K562 (cell line): ENCODE measurements at regions not wholly inside any gene's neighbourhood (a gene's known extent, or its start where the extent isn't known, plus 50 kb on each side); places are given as distances from the start of the nearest gene placed in this dataset.

Experiments
- ATAC-seq: fragments of 200-7000 bp; cut with Tn5 transposase; 3 replicates; pipeline ENCODE4 v1.9.1; 2020; ENCODE audit warnings: moderate library complexity
- BruUV-seq: library from RNA; stranded (reverse); fragments of 400-500 nt; replicated peaks from 2 replicates; lab custom pipeline; 2021; lab: Mats Ljungman, UMichigan
- CTCF ChIA-PET: fragments of 300-600 bp; formaldehyde crosslinking; extraction: SDS; loops from one replicate; lab custom pipeline; 2021; ENCODE audit warnings: low intra/inter-chr PET ratio; lab: Yijun Ruan, JAX
- POLR2A ChIA-PET: fragments of 300-600, 350-650 bp; sonication (Branson Sonifier 250); formaldehyde crosslinking; extraction: SDS; loops from one replicate; lab custom pipeline; 2021; ENCODE audit warnings: antibody characterized with exemption, inconsistent platforms; lab: Yijun Ruan, JAX
- DNase-seq, 4 experiments: peaks; one replicate each; pipeline versions ENCODE4 v3.0.0 to v3.0.0-alpha.2; 2011 to 2018; ENCODE audit warnings: low spot score in 3 of 4, mixed read lengths in 3 of 4; ENCODE audit errors: extremely low read depth in 1 of 4
- FAIRE-seq: peaks from 2 replicates; lab custom pipeline; 2011; peaks lifted over from hg19 to GRCh38; lab: Jason Lieb, UNC
- H2AFZ ChIP-seq: 2 replicates; pipeline ENCODE4 v1.6.0; 2011; ENCODE audit warnings: low read depth, low read length, control low read depth, inconsistent platforms
- H3K27ac ChIP-seq: fragments of 200-600 bp; 3 replicates; pipeline ENCODE4 v1.8.0; 2011; ENCODE audit warnings: low read depth, mild to moderate bottlenecking, control low read depth, inconsistent platforms, low read length, moderate library complexity, mixed read lengths; ENCODE audit errors: extremely low read depth
- H3K27me3 ChIP-seq, 2 experiments: fragments of 300-600 bp in 1 of 2; 2 replicates in 1 of 2; 3 replicates in 1 of 2; pipeline versions ENCODE4 v1.6.0 to v1.8.0; 2011; ENCODE audit warnings: inconsistent platforms in 2 of 2, low read length in 2 of 2, mild to moderate bottlenecking in 1 of 2, mixed read lengths in 1 of 2, moderate library complexity in 1 of 2; ENCODE audit not compliant: control insufficient read depth in 2 of 2, insufficient read depth in 2 of 2
- H3K36me3 ChIP-seq: fragments of 300-600 bp; 3 replicates; pipeline ENCODE4 v1.8.0; 2011; ENCODE audit warnings: mild to moderate bottlenecking, low read length, inconsistent platforms; ENCODE audit not compliant: control insufficient read depth, insufficient read depth
- H3K4me1 ChIP-seq, 2 experiments: fragments of 200-600 bp in 1 of 2; replicated peaks in 1 of 2; 2 replicates in 1 of 2; 3 replicates in 1 of 2; pipeline versions ENCODE4 v1.5.1 to v1.8.0; 2011; ENCODE audit warnings: inconsistent platforms in 2 of 2, low read length in 2 of 2, mild to moderate bottlenecking in 1 of 2, mixed read lengths in 1 of 2, moderate library complexity in 1 of 2; ENCODE audit not compliant: control insufficient read depth in 2 of 2, insufficient read depth in 2 of 2
- H3K4me2 ChIP-seq: 2 replicates; pipeline ENCODE4 v1.6.1; 2011; ENCODE audit warnings: low read length, control low read depth, inconsistent platforms, mixed read lengths; ENCODE audit not compliant: insufficient read depth
- H3K4me3 ChIP-seq: fragments of 200-600 bp; sonication (generic), shearing (Covaris generic); 2 replicates; pipeline ENCODE4 v1.5.1; 2016; ENCODE audit warnings: control low read depth, inconsistent platforms
- H3K79me2 ChIP-seq: fragments of 200-600 bp; 3 replicates; pipeline ENCODE4 v1.8.0; 2011; ENCODE audit warnings: low read length, inconsistent platforms; ENCODE audit not compliant: control insufficient read depth, insufficient read depth
- H3K9ac ChIP-seq, 2 experiments: 2 replicates each; pipeline versions ENCODE4 v1.6.0 to v1.6.1; 2011; ENCODE audit warnings: low read depth in 2 of 2, low read length in 2 of 2, control low read depth in 1 of 2, inconsistent platforms in 1 of 2, mild to moderate bottlenecking in 1 of 2, mixed read lengths in 1 of 2; ENCODE audit not compliant: insufficient read depth in 1 of 2
- H3K9me1 ChIP-seq: one replicate; pipeline ENCODE4 v1.6.0; 2011; ENCODE audit warnings: inconsistent platforms, mild to moderate bottlenecking, low read length, moderate library complexity; ENCODE audit not compliant: control insufficient read depth, insufficient read depth
- H3K9me3 ChIP-seq: replicated peaks from 2 replicates; pipeline ENCODE4 v1.5.1; 2011; ENCODE audit warnings: low read depth, low read length, inconsistent platforms; ENCODE audit not compliant: control insufficient read depth, insufficient read depth
- H4K20me1 ChIP-seq: replicated peaks from 2 replicates; pipeline ENCODE4 v1.6.1; 2011; ENCODE audit warnings: low read length, inconsistent platforms, mixed read lengths; ENCODE audit not compliant: control insufficient read depth, insufficient read depth
- BRD4 ChIP-seq: fragments of 200-600 bp; sonication (generic); IDR thresholded peaks from 2 replicates; pipeline ENCODE4 v1.6.1; 2017; ENCODE audit warnings: inconsistent platforms
- CBFA2T3 ChIP-seq: fragments of 450-650 bp; IDR thresholded peaks from 2 replicates; pipeline ENCODE4 v1.6.1; 2017
- CHCHD3 ChIP-seq: fragments of 250-450 bp; sonication (Bioruptor Pico); IDR thresholded peaks from 2 replicates; pipeline ENCODE4 v2.1.2; 2022; ENCODE audit warnings: mild to moderate bottlenecking
- DPF2 ChIP-seq: fragments of 450-650 bp; IDR thresholded peaks from 2 replicates; pipeline ENCODE4 v1.6.1; 2016
- EP300 ChIP-seq: IDR thresholded peaks from 2 replicates; pipeline ENCODE4 v1.6.1; 2012; ENCODE audit warnings: low read length, improper control_type of control experiment
- ETS2 ChIP-seq: IDR thresholded peaks from 2 replicates; pipeline ENCODE4 v1.6.1; 2016; ENCODE audit warnings: borderline replicate concordance, missing genetic modification characterization, mild to moderate bottlenecking, moderate library complexity, missing compliant biosample characterization; ENCODE audit not compliant: poor library complexity, severe bottlenecking
- GTF2E2 ChIP-seq: fragments of 200-800 bp; sonication (Bioruptor generic); IDR thresholded peaks from 2 replicates; pipeline ENCODE4 v1.6.1; 2016; ENCODE audit warnings: missing genetic modification characterization, missing compliant biosample characterization
- HCFC1 ChIP-seq: IDR thresholded peaks from 2 replicates; pipeline ENCODE4 v1.6.1; 2012; ENCODE audit warnings: low read depth, low read length, improper control_type of control experiment
- MTA2 ChIP-seq: fragments of 450-650 bp; IDR thresholded peaks from 2 replicates; pipeline ENCODE4 v1.6.1; 2016; ENCODE audit warnings: low read depth
- POU5F1 ChIP-seq: fragments of 150-350 bp; IDR thresholded peaks from 2 replicates; pipeline ENCODE4 v1.6.1; 2014; ENCODE audit warnings: borderline replicate concordance, low read length, low read depth, mild to moderate bottlenecking; ENCODE audit not compliant: partially characterized antibody
- RAD51 ChIP-seq: fragments of 450-650 bp; IDR thresholded peaks from 2 replicates; pipeline ENCODE4 v1.7.1; 2016; ENCODE audit warnings: low read depth, mild to moderate bottlenecking, borderline replicate concordance
- ZFPM2 ChIP-seq: fragments of 250-450 bp; sonication (Bioruptor Pico); IDR thresholded peaks from 2 replicates; pipeline ENCODE4 v1.5.1; 2022; ENCODE audit warnings: mild to moderate bottlenecking
- ZNF668 ChIP-seq: fragments of 250-450 bp; sonication (Bioruptor Pico); IDR thresholded peaks from 2 replicates; pipeline ENCODE4 v1.8.0; 2022; ENCODE audit warnings: mild to moderate bottlenecking, inconsistent platforms
- ZNF717 ChIP-seq: fragments of 250-450 bp; sonication (Bioruptor Pico); IDR thresholded peaks from 2 replicates; pipeline ENCODE4 v1.5.0; 2021
- WGBS: fragments of 100-300 bp; shearing (Covaris generic); methylation state at CpG from one replicate; pipeline ENCODE4 v1.1.6; 2016; ENCODE audit warnings: low coverage, mixed read lengths; ENCODE audit not compliant: insufficient coverage; ENCODE audit errors: missing lambda C conversion rate; 5-methylcytosine and 5-hydroxymethylcytosine counted together
- in situ Hi-C: fragments of 300-500 bp; cut with MboI; formaldehyde crosslinking; loops from 4 replicates; pipeline ENCODE4 v1.15.0; 2018; ENCODE audit warnings: inconsistent platforms, mixed read lengths
- intact Hi-C: fragments of 100-400 bp; cut with micrococcal nuclease; formaldehyde crosslinking; loops from 2 replicates; pipeline ENCODE4 v1.14.2; 2022
- TF ChIP-seq, protein P1 (sequence below): fragments of 150-350 bp; conservative IDR thresholded peaks from 2 replicates; pipeline ENCODE4 v1.6.1; 2014; ENCODE audit warnings: low read length

DNA sequence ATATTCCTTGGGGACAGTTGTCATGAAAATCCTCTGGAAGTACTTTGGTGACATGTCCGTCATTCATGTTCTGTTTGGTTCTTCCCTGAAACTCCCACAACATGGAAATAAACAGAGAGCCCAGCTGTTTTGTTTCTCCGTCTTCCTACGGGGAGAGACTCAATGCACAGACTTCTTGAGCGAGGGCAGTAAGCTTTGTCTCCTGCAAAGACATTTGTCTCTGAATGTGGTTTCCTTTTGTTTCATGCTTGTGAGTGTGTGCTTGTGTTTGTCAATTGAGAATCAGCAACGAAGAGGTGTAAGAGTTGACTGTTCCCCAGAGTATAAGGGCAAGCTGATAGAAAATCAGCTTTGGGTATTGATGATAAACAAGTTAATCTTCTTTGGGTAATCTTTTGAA is 643.0 kb upstream of the RBFOX1 start:
- Histone ChIP-seq H4K20me1 (no peaks in the 10 kb centered on the region), H3K79me2 (no peaks in the 10 kb centered on the region), H3K9me3 (no peaks in the 10 kb centered on the region), H3K36me3 (no peaks in the 10 kb centered on the region), H3K4me1 (no peaks in the 10 kb centered on the region), H3K4me2 (no peak overlapping the region), H2AFZ (no peak overlapping the region), H3K4me3 (no peak overlapping the region), H3K27me3 (no peaks in the 10 kb centered on the region; a peak in 1 of 5 replicates), H3K9me1 (no peaks in the 10 kb centered on the region), H3K27ac (no peak overlapping the region), H3K9ac (no peak overlapping the region)
- ChIA-PET CTCF (no interaction called here), POLR2A (no interaction called here)
- 0% methylated on average over 5 of the region's 5 CpGs for WGBS
- no TSS peak for BruUV-seq
- TF ChIP-seq CBFA2T3 (no peak), GTF2E2 (tag) (no peak), ZNF717 (CRISPR knock-in tag) (no peak), POU5F1 (no peak), ETS2 (tag) (no peak), MTA2 (no peak), RAD51 (no peak), BRD4 (no peak), ZNF668 (CRISPR knock-in tag) (no peak), CHCHD3 (CRISPR knock-in tag) (no peak), EP300 (no peak), ZFPM2 (CRISPR knock-in tag) (no peak), HCFC1 (no peak), DPF2 (no peak)
- TF ChIP-seq, protein P1, sequence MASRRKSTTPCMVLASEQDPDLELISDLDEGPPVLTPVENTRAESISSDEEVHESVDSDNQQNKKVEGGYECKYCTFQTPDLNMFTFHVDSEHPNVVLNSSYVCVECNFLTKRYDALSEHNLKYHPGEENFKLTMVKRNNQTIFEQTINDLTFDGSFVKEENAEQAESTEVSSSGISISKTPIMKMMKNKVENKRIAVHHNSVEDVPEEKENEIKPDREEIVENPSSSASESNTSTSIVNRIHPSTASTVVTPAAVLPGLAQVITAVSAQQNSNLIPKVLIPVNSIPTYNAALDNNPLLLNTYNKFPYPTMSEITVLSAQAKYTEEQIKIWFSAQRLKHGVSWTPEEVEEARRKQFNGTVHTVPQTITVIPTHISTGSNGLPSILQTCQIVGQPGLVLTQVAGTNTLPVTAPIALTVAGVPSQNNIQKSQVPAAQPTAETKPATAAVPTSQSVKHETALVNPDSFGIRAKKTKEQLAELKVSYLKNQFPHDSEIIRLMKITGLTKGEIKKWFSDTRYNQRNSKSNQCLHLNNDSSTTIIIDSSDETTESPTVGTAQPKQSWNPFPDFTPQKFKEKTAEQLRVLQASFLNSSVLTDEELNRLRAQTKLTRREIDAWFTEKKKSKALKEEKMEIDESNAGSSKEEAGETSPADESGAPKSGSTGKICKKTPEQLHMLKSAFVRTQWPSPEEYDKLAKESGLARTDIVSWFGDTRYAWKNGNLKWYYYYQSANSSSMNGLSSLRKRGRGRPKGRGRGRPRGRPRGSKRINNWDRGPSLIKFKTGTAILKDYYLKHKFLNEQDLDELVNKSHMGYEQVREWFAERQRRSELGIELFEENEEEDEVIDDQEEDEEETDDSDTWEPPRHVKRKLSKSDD, result no peak
- ATAC-seq (no peak), FAIRE-seq (no peak), DNase-seq (no peak)
- intact Hi-C loops (no loop called here), in situ Hi-C loops (loop anchor here (25.0 kb wide), 1 partner anchor 1498 kb away; no protein-coding TSS in a partner anchor)
